DMS53 treated with DMSO at 0.1 percent for 48 hours (cell line): ENCODE measurements at regions not wholly inside any gene's neighbourhood (a gene's known extent, or its start where the extent isn't known, plus 50 kb on each side); places are given as distances from the start of the nearest gene placed in this dataset.
A peak's percentile ranks its signal among the peaks of the same experiment; 100 is the strongest.
"Not testable (repeated sequence)": the region's sequence is repeated elsewhere in the genome, so short reads cannot be mapped to it uniquely, and the experiment has no call there.

ENCODE experiments used
- DNase-seq: peaks from one replicate; lab custom pipeline; 2025; ENCODE audit not compliant: unreplicated experiment; lab: John Stamatoyannopoulos, UW

DNA sequence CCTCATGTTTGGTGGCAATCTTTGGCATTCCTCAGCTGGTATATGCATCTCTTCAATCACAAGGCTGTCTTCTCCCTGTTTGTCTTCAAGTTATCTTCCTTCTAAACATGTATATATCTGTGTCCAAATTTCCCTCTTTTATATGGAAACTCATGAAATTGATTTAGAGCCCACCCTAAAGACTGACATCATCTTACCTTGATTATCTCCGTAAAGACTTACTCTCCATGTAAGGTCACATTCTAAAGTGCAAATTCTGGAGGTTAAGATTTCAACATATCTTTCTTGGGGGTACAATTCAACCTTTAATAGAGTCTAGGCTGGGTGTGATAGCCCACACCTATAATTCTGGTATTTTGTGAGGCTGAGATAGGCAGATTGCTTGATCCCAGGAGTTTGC is 215.8 kb upstream of the LRRC4C start:
- no peak for DNase-seq

- no peak for DNase-seq
These were observed 253.6 kb upstream of the LRRC4C start for GRCh38 chr11:41713030-41713429.

GRCh38 chr11:41714101-41714500 is 254.6 kb upstream of the LRRC4C start:
- DNase-seq: no peak

GRCh38 chr11:41716862-41717261 is 257.4 kb upstream of the LRRC4C start:
- DNase-seq: no peak

DNA sequence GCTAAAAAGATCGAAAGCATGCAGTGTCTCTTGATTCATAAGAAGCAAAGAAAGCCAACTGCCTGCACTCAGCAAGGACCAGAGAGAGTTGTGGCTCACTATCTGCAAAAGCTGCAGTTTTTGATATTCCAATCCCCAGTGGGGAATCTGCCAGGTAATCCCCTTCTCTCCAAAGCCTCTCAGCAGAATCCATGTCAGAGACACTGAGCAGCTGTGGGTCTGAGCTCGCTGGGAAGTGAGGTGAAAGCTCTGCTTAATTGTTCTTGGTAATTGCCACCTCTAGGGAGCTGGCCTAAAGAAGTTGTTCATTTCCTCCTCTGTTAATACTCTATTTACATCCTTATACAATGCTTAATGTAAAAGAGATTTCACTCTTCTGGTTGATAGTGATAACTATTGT is 261.3 kb upstream of the LRRC4C start:
- DNase-seq: no peak

- not testable (repeated sequence) for DNase-seq
These were observed 268.7 kb upstream of the LRRC4C start for GRCh38 chr11:41728161-41728560.

DNA sequence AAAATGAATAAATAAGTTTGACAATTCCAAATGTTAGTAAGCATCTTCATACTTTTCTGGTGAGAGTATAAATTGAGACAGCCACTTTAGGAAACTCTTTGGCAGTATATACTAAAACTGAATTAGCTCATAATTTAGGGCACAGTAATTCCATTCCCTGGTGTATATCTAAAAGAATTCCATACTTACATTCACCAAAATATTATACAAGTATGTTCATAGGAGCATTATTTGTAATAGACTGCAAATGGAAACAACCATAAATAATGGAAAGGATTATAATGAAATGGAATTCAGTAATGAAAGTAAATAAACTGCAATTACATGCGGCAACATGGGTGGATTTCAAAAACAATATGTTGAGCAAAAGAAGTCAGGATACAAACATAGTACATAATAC is 315.8 kb upstream of the LRRC4C start:
- DNase-seq: no peak

DNA sequence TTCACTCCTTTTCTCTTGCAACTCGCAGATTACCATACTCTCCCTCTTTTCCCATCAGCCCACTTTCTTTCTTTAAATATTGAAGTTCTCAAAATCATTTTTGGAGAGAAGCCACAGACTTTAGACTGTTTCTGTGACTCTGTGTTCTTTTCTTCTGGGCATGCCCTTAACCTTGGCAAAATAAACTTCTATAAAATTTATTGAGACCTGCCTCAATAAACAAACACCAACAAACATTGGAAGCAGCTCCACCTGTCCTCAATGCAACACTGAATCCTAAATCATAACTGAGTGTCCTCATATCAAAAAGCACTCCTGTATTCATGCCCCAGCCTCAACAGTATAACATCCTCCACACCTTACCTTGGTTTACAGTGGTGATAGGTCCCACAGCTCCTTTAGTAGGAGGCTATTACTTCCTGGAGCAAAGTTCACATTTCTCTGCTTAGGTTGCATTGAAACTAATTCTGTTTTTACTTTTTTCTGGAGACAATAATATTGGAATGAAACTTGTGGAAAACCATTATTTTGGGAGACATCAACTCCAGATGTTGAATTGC is 320.0 kb upstream of the LRRC4C start:
- DNase-seq: no peak

- no peak for DNase-seq
These were observed 322.0 kb upstream of the LRRC4C start for GRCh38 chr11:41781441-41781840.

GRCh38 chr11:41784513-41785335 is 325.3 kb upstream of the LRRC4C start:
- peak; percentile 69 for DNase-seq

DNA sequence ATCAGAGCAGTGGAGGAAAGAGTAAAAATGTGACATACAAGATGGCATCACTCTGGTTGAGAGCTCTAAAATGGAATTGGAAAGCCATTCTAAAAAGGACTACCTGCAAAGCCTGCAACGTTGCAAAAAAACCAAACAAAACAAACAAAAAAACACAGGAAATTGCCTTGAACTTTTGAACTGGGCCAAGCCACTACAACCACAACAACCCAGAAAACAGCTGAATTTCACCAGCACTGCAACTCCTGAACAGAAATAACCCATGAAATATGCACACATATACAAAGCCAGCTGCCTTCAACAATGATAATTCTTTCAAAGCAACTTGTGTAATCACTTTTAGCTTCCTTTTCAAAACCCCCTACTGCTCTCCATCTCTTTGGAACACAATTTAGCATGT is 326.6 kb upstream of the LRRC4C start:
- DNase-seq: no peak

DNA sequence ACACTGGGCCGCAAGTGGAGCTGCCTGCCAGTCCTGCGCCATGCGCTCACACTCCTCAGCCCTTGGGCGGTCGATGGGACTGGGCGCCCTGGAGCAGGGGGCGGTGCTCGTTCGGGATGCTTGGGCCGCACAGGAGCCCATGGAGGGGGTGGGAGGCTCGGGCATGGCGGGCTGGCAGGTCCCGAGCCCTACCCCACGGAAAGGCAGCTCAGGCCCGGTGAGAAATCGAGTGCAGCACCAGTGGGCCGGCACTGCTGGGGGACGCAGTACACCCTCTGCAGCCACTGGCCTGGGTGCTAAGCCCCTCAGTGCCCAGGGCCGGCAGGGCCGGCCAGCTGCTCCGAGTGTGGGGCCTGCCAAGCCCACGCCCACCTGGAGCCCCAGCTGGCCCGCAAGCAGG is 328.7 kb upstream of the LRRC4C start:
- no peak for DNase-seq

GRCh38 chr11:41789376-41789775 is 329.9 kb upstream of the LRRC4C start:
- no peak for DNase-seq

DNA sequence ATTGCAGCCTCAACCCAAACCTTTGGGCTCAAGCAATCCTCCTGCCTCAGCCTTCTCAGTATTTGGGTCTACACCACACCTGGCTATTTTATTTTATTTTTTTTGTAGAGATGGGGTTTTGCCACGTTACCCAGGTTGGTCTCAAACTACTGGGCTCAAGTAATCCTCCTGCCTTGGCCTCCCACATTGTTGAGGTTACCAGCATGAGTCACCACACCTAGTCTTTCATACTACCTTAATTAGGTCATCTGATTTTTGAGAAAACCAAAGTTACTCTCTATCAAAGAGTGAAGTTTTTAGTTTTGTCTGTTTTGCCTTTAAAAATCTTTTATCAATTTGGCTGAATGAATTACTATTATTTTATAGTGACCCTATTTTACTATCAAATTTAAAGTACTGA is 335.6 kb upstream of the LRRC4C start:
- no peak for DNase-seq

GRCh38 chr11:41799754-41800153 is 340.3 kb upstream of the LRRC4C start:
- no peak for DNase-seq

- no peak for DNase-seq
These were observed 344.4 kb upstream of the LRRC4C start for GRCh38 chr11:41803895-41804294.

GRCh38 chr11:41816396-41816795 is 356.9 kb upstream of the LRRC4C start:
- DNase-seq: no peak

GRCh38 chr11:41824287-41824686 is 364.8 kb upstream of the LRRC4C start:
- DNase-seq: not testable (repeated sequence)

DNA sequence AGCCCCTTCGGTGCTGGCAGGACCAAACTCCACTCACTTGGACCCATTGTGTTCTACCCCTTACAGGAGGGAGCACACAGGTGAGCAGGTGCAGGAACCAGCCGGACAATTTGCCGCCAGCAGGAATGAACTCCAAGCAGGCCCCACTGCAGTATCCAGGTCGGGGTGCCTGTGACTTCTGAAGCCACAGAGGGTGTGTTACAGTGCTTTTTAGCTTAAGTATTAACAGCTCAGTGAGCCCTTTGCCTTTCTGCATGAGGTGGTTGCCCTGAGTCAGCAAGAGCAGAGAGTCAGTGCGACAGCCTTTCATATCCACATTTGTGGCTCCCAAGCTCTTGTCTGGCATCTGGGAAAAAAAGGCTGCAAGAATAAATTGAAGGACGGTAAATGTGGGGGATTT is 366.6 kb upstream of the LRRC4C start:
- DNase-seq: no peak

DNA sequence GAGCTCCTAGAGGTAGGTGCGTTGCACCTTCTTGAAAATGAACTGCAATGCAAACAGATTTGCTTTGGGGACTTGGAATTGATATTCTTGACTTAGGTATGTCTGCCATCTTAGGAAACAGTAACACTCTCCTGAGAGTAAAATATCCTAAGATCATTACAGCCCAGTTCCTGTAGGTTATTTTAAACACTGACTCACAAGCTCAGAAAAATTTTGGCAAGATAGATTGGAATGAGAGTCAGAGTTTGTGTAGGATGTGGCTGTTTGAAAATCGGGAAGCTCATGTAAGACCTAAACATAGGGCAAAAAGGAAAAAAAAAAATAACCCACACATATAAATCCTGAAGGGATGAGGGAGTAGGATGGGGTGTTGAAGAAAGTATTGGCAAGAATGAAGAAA is 377.0 kb upstream of the LRRC4C start:
- DNase-seq: no peak

DNA sequence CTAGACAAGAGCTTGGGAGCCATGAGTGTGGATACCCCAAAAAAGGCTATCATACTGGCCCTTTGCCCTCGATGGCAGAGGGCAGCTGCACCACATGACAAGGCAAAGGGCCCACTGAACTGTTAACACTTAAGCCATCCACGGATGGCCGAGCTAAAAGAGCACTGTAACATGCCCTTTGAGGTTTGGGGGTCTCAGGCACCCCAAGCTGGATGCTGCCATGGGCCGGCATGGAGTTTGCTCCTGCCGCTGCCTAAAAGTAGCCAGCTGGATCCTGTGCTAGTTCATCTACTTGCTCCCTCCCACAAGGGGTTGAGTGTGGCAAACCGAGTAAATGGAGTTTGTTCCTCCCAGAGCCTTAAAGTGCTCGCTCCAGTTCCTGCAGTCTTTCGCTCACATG is 383.2 kb upstream of the LRRC4C start:
- DNase-seq: no peak

DNA sequence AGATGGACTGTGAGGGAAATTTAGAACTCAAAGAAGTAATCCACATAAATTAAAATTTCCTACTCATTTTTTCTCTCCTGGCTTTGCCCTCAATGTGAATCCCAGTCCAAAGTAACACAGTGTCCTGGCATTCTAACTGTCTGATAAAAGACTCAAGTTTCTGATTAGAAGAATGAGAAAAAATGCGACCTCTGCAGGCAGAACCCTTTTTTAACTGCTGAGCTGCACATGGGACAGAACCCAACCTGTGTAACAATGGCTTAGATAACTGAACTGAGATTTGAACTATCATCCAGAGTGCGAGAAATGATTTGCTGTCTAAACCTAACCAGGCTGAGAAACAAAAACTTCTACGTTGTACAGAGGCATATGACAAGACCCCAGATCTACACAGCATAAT is 385.6 kb upstream of the LRRC4C start:
- no peak for DNase-seq

DNA sequence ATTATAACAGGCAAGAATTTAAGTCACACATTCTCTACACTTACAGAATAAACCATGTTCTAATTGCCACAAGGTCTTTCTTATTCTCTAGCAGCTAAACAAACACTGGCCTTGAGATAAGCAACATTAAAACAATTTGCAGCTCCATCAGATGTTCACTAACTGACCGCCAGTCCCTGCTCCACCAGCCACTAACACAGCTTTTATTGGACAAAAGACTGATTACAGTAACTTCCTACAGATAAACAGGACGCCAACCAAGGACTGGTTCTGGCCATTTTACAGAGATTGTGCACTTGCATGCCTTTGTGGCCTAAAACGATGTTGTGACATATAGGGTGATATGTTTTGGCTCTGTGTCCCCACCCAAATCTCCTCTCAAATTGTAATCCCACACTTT is 388.9 kb upstream of the LRRC4C start:
- no peak for DNase-seq
